ENCODE measurements at regions not wholly inside any gene's neighbourhood (a gene's known extent, or its start where the extent isn't known, plus 50 kb on each side); places are given as distances from the start of the nearest gene placed in this dataset.

GRCh38 chr2:120531863-120532600, 186.1 kb downstream of the INHBB start:
- WGBS, 3 donors = 67 to 69% (median 69%) methylated on average over 4 of the region's 4 CpGs
- DNase-seq (no peak), FAIRE-seq (no peak)
- Histone ChIP-seq H3K4me3 (ENCODE audit: low read depth in 1 of 3, low read length in 3 of 3) (no peak overlapping the region), H3K9me3 (ENCODE audit: control insufficient read depth in 2 of 2, insufficient read depth in 1 of 2, low read depth in 1 of 2, low read length in 1 of 2) (no peaks in the 10 kb centered on the region), H3K27me3 (ENCODE audit: control insufficient read depth in 3 of 3, insufficient read depth in 3 of 3, low read length in 3 of 3) (peaks cover 0 to 12% (median 0%) of the 10 kb centered on the region in 3 donors), H3K36me3 (ENCODE audit: control insufficient read depth in 3 of 3, insufficient read depth in 2 of 3, low read depth in 1 of 3, low read length in 3 of 3) (no peaks in the 10 kb centered on the region), H3K27ac (ENCODE audit: low read depth in 1 of 3, low read length in 2 of 3) (no peak overlapping the region), H3K4me1 (ENCODE audit: control insufficient read depth in 3 of 3, insufficient read depth in 2 of 3, low read depth in 1 of 3, low read length in 2 of 3) (no peaks in the 10 kb centered on the region)

DNA sequence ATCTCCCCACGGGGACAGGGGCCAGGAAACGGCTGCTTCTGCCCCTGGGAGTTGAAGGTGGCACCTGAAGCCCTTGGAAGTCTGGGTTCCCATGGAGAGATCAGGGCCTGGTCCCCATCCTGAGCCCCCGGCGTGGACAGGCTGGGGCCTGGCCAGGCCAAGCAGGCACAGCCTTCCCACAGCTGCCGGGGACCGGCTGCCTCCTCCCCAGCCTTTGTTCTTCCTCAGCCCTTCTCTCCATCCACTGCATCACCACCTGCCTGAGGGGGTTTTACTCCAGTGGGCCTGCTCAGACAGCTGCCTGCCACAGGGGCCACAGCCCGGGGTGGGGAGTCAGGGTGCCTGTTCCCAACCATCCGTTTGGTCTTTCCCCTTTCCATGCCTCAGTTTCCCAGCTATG, 187.7 kb downstream of the INHBB start:
- Histone ChIP-seq H3K27me3 (ENCODE audit: control insufficient read depth in 3 of 3, insufficient read depth in 3 of 3, low read length in 3 of 3) (peaks cover 0 to 4% (median 0%) of the 10 kb centered on the region in 3 donors), H3K27ac (ENCODE audit: low read depth in 1 of 3, low read length in 2 of 3) (no peak overlapping the region), H3K9me3 (ENCODE audit: control insufficient read depth in 2 of 2, insufficient read depth in 1 of 2, low read depth in 1 of 2, low read length in 1 of 2) (no peaks in the 10 kb centered on the region), H3K36me3 (ENCODE audit: control insufficient read depth in 3 of 3, insufficient read depth in 2 of 3, low read depth in 1 of 3, low read length in 3 of 3) (no peaks in the 10 kb centered on the region), H3K4me3 (ENCODE audit: low read depth in 1 of 3, low read length in 3 of 3) (no peak overlapping the region), H3K4me1 (ENCODE audit: control insufficient read depth in 3 of 3, insufficient read depth in 2 of 3, low read depth in 1 of 3, low read length in 2 of 3) (no peaks in the 10 kb centered on the region)
- no peak for DNase-seq
- no peak for FAIRE-seq
- 78 to 92% (median 86%) methylated on average over 6 to 8 of the region's 8 CpGs for WGBS, 3 donors

GRCh38 chr2:120534457-120534856, 188.5 kb downstream of the INHBB start:
- Histone ChIP-seq H3K9me3 (ENCODE audit: control insufficient read depth in 2 of 2, insufficient read depth in 1 of 2, low read depth in 1 of 2, low read length in 1 of 2) (no peaks in the 10 kb centered on the region), H3K27me3 (ENCODE audit: control insufficient read depth in 3 of 3, insufficient read depth in 3 of 3, low read length in 3 of 3) (peaks cover 0 to 4% (median 0%) of the 10 kb centered on the region in 3 donors), H3K4me1 (ENCODE audit: control insufficient read depth in 3 of 3, insufficient read depth in 2 of 3, low read depth in 1 of 3, low read length in 2 of 3) (no peaks in the 10 kb centered on the region), H3K36me3 (ENCODE audit: control insufficient read depth in 3 of 3, insufficient read depth in 2 of 3, low read depth in 1 of 3, low read length in 3 of 3) (no peaks in the 10 kb centered on the region), H3K4me3 (ENCODE audit: low read depth in 1 of 3, low read length in 3 of 3) (no peak overlapping the region), H3K27ac (ENCODE audit: low read depth in 1 of 3, low read length in 2 of 3) (no peak overlapping the region)
- DNase-seq = no peak
- FAIRE-seq = no peak
- WGBS, 3 donors = 83 to 97% (median 93%) methylated on average over 4 of the region's 4 CpGs

GRCh38 chr2:120535081-120535480, 189.1 kb downstream of the INHBB start:
- WGBS, 3 donors = 84 to 90% (median 84%) methylated on average over 5 of the region's 5 CpGs
- FAIRE-seq = no peak
- no peak overlapping the region for H3K4me3 ChIP-seq (ENCODE audit: low read depth in 1 of 3, low read length in 3 of 3)
- H3K4me1 ChIP-seq (ENCODE audit: control insufficient read depth in 3 of 3, insufficient read depth in 2 of 3, low read depth in 1 of 3, low read length in 2 of 3) = no peaks in the 10 kb centered on the region
- no peaks in the 10 kb centered on the region for H3K36me3 ChIP-seq (ENCODE audit: control insufficient read depth in 3 of 3, insufficient read depth in 2 of 3, low read depth in 1 of 3, low read length in 3 of 3)
- no peak overlapping the region for H3K27ac ChIP-seq (ENCODE audit: low read depth in 1 of 3, low read length in 2 of 3)
- no peaks in the 10 kb centered on the region for H3K9me3 ChIP-seq (ENCODE audit: control insufficient read depth in 2 of 2, insufficient read depth in 1 of 2, low read depth in 1 of 2, low read length in 1 of 2)
- no peak for DNase-seq
- peaks cover 0 to 1% (median 0%) of the 10 kb centered on the region in 3 donors for H3K27me3 ChIP-seq (ENCODE audit: control insufficient read depth in 3 of 3, insufficient read depth in 3 of 3, low read length in 3 of 3)

- Histone ChIP-seq H3K27ac (ENCODE audit: low read depth in 1 of 3, low read length in 2 of 3) (no peak overlapping the region), H3K4me1 (ENCODE audit: control insufficient read depth in 3 of 3, insufficient read depth in 2 of 3, low read depth in 1 of 3, low read length in 2 of 3) (peaks cover 0 to 5% (median 0%) of the 10 kb centered on the region in 3 donors), H3K9me3 (ENCODE audit: control insufficient read depth in 2 of 2, insufficient read depth in 1 of 2, low read depth in 1 of 2, low read length in 1 of 2) (no peaks in the 10 kb centered on the region), H3K27me3 (ENCODE audit: control insufficient read depth in 3 of 3, insufficient read depth in 3 of 3, low read length in 3 of 3) (no peaks in the 10 kb centered on the region), H3K4me3 (ENCODE audit: low read depth in 1 of 3, low read length in 3 of 3) (no peak overlapping the region), H3K36me3 (ENCODE audit: control insufficient read depth in 3 of 3, insufficient read depth in 2 of 3, low read depth in 1 of 3, low read length in 3 of 3) (no peaks in the 10 kb centered on the region)
- 86 to 93% (median 92%) methylated on average over 4 of the region's 4 CpGs for WGBS, 3 donors
- FAIRE-seq (no peak), DNase-seq (no peak)
Measured at GRCh38 chr2:120536141-120536540, 190.2 kb downstream of the INHBB start.

DNA sequence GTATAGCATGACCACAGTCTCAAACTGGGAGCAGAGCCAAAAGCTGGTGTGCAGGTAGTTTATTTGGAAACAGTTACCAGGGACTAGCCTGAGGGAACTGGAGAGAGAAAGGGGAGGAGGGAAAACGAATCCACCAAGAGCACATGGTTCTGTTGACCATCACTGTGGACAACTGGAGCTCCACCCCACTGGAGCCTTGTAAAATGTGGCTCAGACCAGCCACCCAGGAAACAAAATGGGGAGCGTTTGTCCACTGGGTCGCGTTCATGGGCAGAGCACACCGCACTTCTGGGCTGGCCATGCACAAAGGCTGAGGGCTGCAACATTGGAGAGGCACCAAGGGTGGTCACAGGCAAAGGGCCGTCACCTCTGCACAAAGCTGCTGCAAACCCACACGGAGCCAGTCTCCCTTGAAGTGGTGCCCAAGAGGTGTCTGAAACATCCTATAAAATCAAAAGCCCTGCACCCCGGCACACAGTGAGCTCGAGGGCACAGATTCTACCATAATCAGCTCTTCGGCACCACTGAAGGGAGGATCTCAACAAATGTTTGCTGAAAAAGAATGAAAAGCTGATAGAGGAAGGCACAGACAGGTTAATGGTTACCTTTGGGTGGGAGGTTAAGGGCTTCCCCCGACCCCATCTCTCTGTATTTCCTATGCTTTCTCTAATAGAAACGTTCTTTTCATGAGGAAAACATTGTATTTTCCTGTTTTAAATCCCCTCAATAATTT, 192.9 kb downstream of the INHBB start:
- no peaks in the 10 kb centered on the region for H3K9me3 ChIP-seq (ENCODE audit: control insufficient read depth in 2 of 2, insufficient read depth in 1 of 2, low read depth in 1 of 2, low read length in 1 of 2)
- FAIRE-seq = no peak
- H3K27ac ChIP-seq (ENCODE audit: low read depth in 1 of 3, low read length in 2 of 3) = no peak overlapping the region
- peaks cover 0 to 5% (median 0%) of the 10 kb centered on the region in 3 donors for H3K4me1 ChIP-seq (ENCODE audit: control insufficient read depth in 3 of 3, insufficient read depth in 2 of 3, low read depth in 1 of 3, low read length in 2 of 3)
- no peak overlapping the region for H3K4me3 ChIP-seq (ENCODE audit: low read depth in 1 of 3, low read length in 3 of 3)
- WGBS, 3 donors = 70 to 82% (median 76%) methylated on average over 12 of the region's 12 CpGs
- no peaks in the 10 kb centered on the region for H3K36me3 ChIP-seq (ENCODE audit: control insufficient read depth in 3 of 3, insufficient read depth in 2 of 3, low read depth in 1 of 3, low read length in 3 of 3)
- DNase-seq = no peak
- no peaks in the 10 kb centered on the region for H3K27me3 ChIP-seq (ENCODE audit: control insufficient read depth in 3 of 3, insufficient read depth in 3 of 3, low read length in 3 of 3)

DNA sequence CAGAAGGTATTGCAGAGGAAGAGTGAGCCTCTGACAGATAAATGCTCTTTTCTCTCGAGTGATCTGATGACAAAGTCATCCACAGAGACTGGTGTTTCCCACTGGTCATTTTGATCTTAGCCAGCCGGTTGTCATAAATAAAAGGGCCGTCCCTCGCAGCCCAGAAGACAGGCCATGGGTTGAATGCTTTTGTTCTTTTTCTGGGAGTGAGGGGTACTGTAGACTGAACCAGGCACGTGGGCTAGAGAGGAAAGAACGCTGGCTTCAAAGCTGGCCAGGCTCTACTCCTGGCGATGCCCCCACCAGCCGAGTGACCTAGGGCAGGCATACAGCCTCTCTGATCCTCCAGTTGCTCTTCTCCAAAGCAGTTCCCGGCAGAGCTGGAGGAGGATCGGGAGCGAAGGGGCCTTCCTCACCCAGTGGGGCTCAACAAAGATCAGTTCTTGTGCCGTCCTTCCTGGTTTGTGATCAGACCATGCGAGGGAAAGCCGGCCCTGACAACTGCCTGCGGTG, 193.5 kb downstream of the INHBB start:
- H3K4me3 ChIP-seq (ENCODE audit: low read depth in 1 of 3, low read length in 3 of 3) = no peak overlapping the region
- H3K36me3 ChIP-seq (ENCODE audit: control insufficient read depth in 3 of 3, insufficient read depth in 2 of 3, low read depth in 1 of 3, low read length in 3 of 3) = no peaks in the 10 kb centered on the region
- peaks cover 0 to 5% (median 0%) of the 10 kb centered on the region in 3 donors for H3K4me1 ChIP-seq (ENCODE audit: control insufficient read depth in 3 of 3, insufficient read depth in 2 of 3, low read depth in 1 of 3, low read length in 2 of 3)
- 87 to 89% (median 88%) methylated on average over 15 of the region's 15 CpGs for WGBS, 3 donors
- no peaks in the 10 kb centered on the region for H3K27me3 ChIP-seq (ENCODE audit: control insufficient read depth in 3 of 3, insufficient read depth in 3 of 3, low read length in 3 of 3)
- no peak for DNase-seq
- H3K9me3 ChIP-seq (ENCODE audit: control insufficient read depth in 2 of 2, insufficient read depth in 1 of 2, low read depth in 1 of 2, low read length in 1 of 2) = no peaks in the 10 kb centered on the region
- no peak overlapping the region for H3K27ac ChIP-seq (ENCODE audit: low read depth in 1 of 3, low read length in 2 of 3)
- FAIRE-seq = no peak

- no peak overlapping the region for H3K27ac ChIP-seq (ENCODE audit: low read depth in 1 of 3, low read length in 2 of 3)
- no peaks in the 10 kb centered on the region for H3K27me3 ChIP-seq (ENCODE audit: control insufficient read depth in 3 of 3, insufficient read depth in 3 of 3, low read length in 3 of 3)
- FAIRE-seq = no peak
- H3K4me1 ChIP-seq (ENCODE audit: control insufficient read depth in 3 of 3, insufficient read depth in 2 of 3, low read depth in 1 of 3, low read length in 2 of 3) = peaks cover 0 to 5% (median 0%) of the 10 kb centered on the region in 3 donors
- DNase-seq = peak in 1 of 2 donors; percentile 71
- no peak overlapping the region for H3K4me3 ChIP-seq (ENCODE audit: low read depth in 1 of 3, low read length in 3 of 3)
- no peaks in the 10 kb centered on the region for H3K36me3 ChIP-seq (ENCODE audit: control insufficient read depth in 3 of 3, insufficient read depth in 2 of 3, low read depth in 1 of 3, low read length in 3 of 3)
- 76 to 77% (median 76%) methylated on average over 17 of the region's 17 CpGs for WGBS, 3 donors
- no peaks in the 10 kb centered on the region for H3K9me3 ChIP-seq (ENCODE audit: control insufficient read depth in 2 of 2, insufficient read depth in 1 of 2, low read depth in 1 of 2, low read length in 1 of 2)
Measured at GRCh38 chr2:120539937-120540718, 194.2 kb downstream of the INHBB start.
